KMS-11 (cell line): ENCODE measurements at regions not wholly inside any gene's neighbourhood (a gene's known extent, or its start where the extent isn't known, plus 50 kb on each side); places are given as distances from the start of the nearest gene placed in this dataset.

Experiments used
- H2AFZ ChIP-seq: fragments of 200-600 bp; sonication (generic); 2 replicates; pipeline ENCODE4 v1.6.1; 2016; ENCODE audit warnings: antibody characterized with exemption, mixed run types, low read depth
- H3K27ac ChIP-seq: fragments of 200-600 bp; sonication (generic); 2 replicates; pipeline ENCODE4 v1.6.1; 2016; ENCODE audit warnings: mild to moderate bottlenecking, mixed run types
- H3K27me3 ChIP-seq: fragments of 200-600 bp; sonication (generic); 2 replicates; pipeline ENCODE4 v1.6.1; 2017; ENCODE audit warnings: mild to moderate bottlenecking, low read depth, mixed run types, moderate library complexity; ENCODE audit not compliant: insufficient read depth
- H3K36me3 ChIP-seq: fragments of 200-600 bp; sonication (generic); 2 replicates; pipeline ENCODE4 v1.6.1; 2017; ENCODE audit warnings: mild to moderate bottlenecking, mixed run types; ENCODE audit not compliant: insufficient read depth
- H3K4me1 ChIP-seq: fragments of 200-600 bp; sonication (generic); 2 replicates; pipeline ENCODE4 v1.6.1; 2016; ENCODE audit warnings: mild to moderate bottlenecking, low read depth, mixed run types; ENCODE audit not compliant: poor library complexity, severe bottlenecking
- H3K4me2 ChIP-seq: fragments of 200-600 bp; sonication (generic); 2 replicates; pipeline ENCODE4 v1.7.0; 2016; ENCODE audit warnings: mild to moderate bottlenecking, mixed run types
- H3K4me3 ChIP-seq: fragments of 200-600 bp; sonication (generic); IDR thresholded peaks from 2 replicates; pipeline ENCODE4 v1.6.1; 2017; ENCODE audit warnings: low read depth, low read length, mixed read lengths; ENCODE audit not compliant: insufficient read depth
- H3K79me2 ChIP-seq: fragments of 200-600 bp; sonication (generic); 2 replicates; pipeline ENCODE4 v1.6.1; 2016; ENCODE audit warnings: low read depth, mixed run types; ENCODE audit not compliant: insufficient read depth
- H3K9ac ChIP-seq: fragments of 200-600 bp; sonication (generic); 2 replicates; pipeline ENCODE4 v1.6.1; 2016; ENCODE audit warnings: mild to moderate bottlenecking, mixed run types
- H4K20me1 ChIP-seq: fragments of 200-600 bp; sonication (generic); 2 replicates; pipeline ENCODE4 v1.6.1; 2016; ENCODE audit warnings: mild to moderate bottlenecking, mixed run types; ENCODE audit not compliant: insufficient read depth
- TF ChIP-seq, protein P1 (sequence below): fragments of 200-600 bp; sonication (generic); conservative IDR thresholded peaks from 2 replicates; pipeline ENCODE4 v1.6.1; 2017; ENCODE audit warnings: low read depth, mild to moderate bottlenecking, antibody characterized with exemption, low read length, moderate library complexity, mixed read lengths

DNA sequence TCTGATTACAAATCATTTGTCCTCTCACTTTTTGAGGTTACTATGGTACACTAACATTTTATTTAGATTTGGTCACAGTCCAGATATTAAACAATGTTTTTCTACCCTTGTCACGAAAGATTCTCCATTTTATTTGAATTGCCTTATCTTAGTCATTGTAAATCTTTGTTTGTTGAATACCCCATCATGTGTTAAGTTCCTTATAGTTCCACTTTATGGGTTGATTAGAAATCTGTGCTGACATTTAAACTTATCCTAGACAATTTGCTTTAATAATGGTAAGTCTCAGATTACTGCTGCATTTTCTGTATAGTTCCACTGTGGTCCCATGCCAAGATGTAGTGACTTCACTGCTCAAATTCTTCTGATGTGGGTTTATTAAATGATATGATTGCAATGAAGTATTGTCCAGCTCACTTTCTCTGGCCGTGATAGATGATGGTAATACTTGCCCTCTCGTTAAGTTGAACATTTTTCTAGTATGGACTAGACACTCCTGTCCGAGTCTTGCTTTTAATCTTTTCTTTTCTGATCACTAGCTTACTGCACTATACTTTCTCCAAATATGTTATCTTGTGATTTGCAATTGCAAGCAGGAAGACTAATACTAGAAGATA lies 1107.3 kb downstream of the SLC6A15 start:
- no peak overlapping the region for H2AFZ ChIP-seq
- no peak overlapping the region for H3K27ac ChIP-seq
- H3K27me3 ChIP-seq, result no peaks in the 10 kb centered on the region
- no peak overlapping the region for H3K4me3 ChIP-seq
- H3K79me2 ChIP-seq, result no peaks in the 10 kb centered on the region
- TF ChIP-seq, protein P1, sequence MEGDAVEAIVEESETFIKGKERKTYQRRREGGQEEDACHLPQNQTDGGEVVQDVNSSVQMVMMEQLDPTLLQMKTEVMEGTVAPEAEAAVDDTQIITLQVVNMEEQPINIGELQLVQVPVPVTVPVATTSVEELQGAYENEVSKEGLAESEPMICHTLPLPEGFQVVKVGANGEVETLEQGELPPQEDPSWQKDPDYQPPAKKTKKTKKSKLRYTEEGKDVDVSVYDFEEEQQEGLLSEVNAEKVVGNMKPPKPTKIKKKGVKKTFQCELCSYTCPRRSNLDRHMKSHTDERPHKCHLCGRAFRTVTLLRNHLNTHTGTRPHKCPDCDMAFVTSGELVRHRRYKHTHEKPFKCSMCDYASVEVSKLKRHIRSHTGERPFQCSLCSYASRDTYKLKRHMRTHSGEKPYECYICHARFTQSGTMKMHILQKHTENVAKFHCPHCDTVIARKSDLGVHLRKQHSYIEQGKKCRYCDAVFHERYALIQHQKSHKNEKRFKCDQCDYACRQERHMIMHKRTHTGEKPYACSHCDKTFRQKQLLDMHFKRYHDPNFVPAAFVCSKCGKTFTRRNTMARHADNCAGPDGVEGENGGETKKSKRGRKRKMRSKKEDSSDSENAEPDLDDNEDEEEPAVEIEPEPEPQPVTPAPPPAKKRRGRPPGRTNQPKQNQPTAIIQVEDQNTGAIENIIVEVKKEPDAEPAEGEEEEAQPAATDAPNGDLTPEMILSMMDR, result no peak
- no peak overlapping the region for H3K9ac ChIP-seq
- H3K4me1 ChIP-seq, result no peaks in the 10 kb centered on the region
- H3K4me2 ChIP-seq, result no peak overlapping the region
- no peaks in the 10 kb centered on the region for H3K36me3 ChIP-seq
- no peaks in the 10 kb centered on the region for H4K20me1 ChIP-seq

DNA sequence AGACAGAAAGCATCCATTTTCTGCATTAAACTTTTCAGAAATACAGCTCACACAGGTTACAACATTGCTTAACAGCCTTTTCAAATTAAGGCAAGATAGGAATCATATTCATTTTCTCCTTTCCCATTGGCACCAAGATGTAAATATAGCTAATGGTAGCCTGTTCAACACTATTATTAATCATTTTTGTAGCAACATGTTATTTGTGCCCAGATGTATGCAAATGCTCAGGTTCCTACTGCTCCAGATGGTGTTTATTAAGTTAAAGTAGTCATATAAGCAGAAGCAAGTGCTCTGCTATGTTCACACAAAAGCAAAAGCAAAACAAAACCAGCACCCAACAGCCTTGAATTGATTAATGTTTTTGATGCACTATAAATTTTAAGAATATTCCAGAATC lies 1110.6 kb downstream of the SLC6A15 start:
- Histone ChIP-seq H3K27ac (no peak overlapping the region), H3K36me3 (no peaks in the 10 kb centered on the region), H2AFZ (no peak overlapping the region), H4K20me1 (no peaks in the 10 kb centered on the region), H3K27me3 (no peaks in the 10 kb centered on the region), H3K4me1 (no peaks in the 10 kb centered on the region), H3K9ac (no peak overlapping the region), H3K79me2 (no peaks in the 10 kb centered on the region), H3K4me3 (no peak overlapping the region), H3K4me2 (no peak overlapping the region)
- TF ChIP-seq, protein P1, result no peak

DNA sequence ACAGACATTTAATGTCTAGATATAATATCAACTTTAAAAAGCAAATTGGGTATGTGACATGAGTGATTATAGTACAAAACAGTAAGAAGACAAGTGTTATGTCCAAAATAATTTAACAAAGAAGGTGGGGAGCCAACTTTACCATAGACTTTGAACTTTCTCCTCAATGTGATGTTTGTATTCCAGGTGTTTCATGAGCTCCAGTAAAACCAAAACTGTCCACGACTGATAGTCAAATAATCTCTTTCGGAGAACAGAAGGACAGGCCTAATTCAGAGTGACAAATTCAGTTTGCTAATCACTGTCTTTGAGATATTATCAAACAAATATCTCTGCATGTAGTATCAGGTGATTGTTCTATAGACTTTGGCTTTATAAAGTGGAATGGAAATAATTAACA lies 1112.6 kb downstream of the SLC6A15 start:
- Histone ChIP-seq H3K27me3 (no peaks in the 10 kb centered on the region), H3K36me3 (no peaks in the 10 kb centered on the region), H3K27ac (no peak overlapping the region), H3K4me3 (no peak overlapping the region), H3K9ac (no peak overlapping the region), H3K4me1 (no peaks in the 10 kb centered on the region), H3K4me2 (no peak overlapping the region), H3K79me2 (no peaks in the 10 kb centered on the region), H2AFZ (no peak overlapping the region), H4K20me1 (no peaks in the 10 kb centered on the region)
- TF ChIP-seq, protein P1, result no peak

DNA sequence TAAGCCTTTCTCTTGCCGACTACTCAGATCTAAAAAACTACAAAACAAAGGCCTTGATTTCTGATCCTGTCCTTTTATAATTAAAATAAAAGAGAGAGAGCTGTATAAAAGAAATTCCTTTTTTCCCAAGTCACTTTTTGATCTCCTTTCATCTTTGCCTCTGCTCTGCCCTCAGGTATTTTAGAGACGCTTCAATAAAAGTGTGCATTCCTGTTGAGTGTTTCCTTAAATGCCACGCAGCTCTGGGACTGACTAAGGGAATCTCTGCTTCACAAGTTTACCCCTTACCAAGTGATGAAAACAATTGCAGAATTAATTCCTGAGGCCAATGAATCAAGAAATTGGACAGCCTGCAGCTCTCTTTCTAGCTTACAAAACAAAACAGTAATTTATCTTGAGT lies 1109.8 kb downstream of the TMTC2 start:
- Histone ChIP-seq H3K4me2 (no peak overlapping the region), H3K9ac (no peak overlapping the region), H3K27me3 (no peaks in the 10 kb centered on the region), H3K79me2 (no peaks in the 10 kb centered on the region), H3K36me3 (no peaks in the 10 kb centered on the region), H3K4me1 (no peaks in the 10 kb centered on the region), H3K4me3 (no peak overlapping the region), H2AFZ (no peak overlapping the region), H4K20me1 (no peaks in the 10 kb centered on the region), H3K27ac (no peak overlapping the region)
- TF ChIP-seq, protein P1, result no peak
